BJ (cell line): ENCODE measurements at regions not wholly inside any gene's neighbourhood (a gene's known extent, or its start where the extent isn't known, plus 50 kb on each side); places are given as distances from the start of the nearest gene placed in this dataset.
"Not testable (repeated sequence)": the region's sequence is repeated elsewhere in the genome, so short reads cannot be mapped to it uniquely, and the experiment has no call there.

Source experiments
- CTCF ChIA-PET: fragments of 350-600 bp; formaldehyde crosslinking; extraction: SDS; loops from one replicate; lab custom pipeline; 2021; ENCODE audit warnings: antibody characterized with exemption, inconsistent platforms; lab: Yijun Ruan, JAX
- POLR2A ChIA-PET: fragments of 300-600 bp; sonication (Branson Sonifier 250); formaldehyde crosslinking; extraction: SDS; loops from one replicate; lab custom pipeline; 2021; ENCODE audit warnings: antibody characterized with exemption; lab: Charles Lee
- DNase-seq: peaks from one replicate; pipeline ENCODE4 v3.0.0-alpha.2; 2011; ENCODE audit warnings: low read depth
- H3K27me3 ChIP-seq: 2 replicates; pipeline ENCODE4 v1.6.0; 2011; ENCODE audit warnings: low read length; ENCODE audit not compliant: control insufficient read depth, insufficient read depth
- H3K36me3 ChIP-seq: 2 replicates; pipeline ENCODE4 v1.5.1; 2011; ENCODE audit warnings: low read length; ENCODE audit not compliant: control insufficient read depth, insufficient read depth
- H3K4me3 ChIP-seq: 2 replicates; pipeline ENCODE4 v1.5.1; 2011; ENCODE audit warnings: low read depth, mild to moderate bottlenecking, control low read depth, low read length
- TF ChIP-seq, protein P1 (sequence below): IDR thresholded peaks from 2 replicates; pipeline ENCODE4 v1.5.1; 2011; ENCODE audit warnings: low read depth, mild to moderate bottlenecking, control low read depth, inconsistent platforms, low read length, moderate library complexity; ENCODE audit not compliant: insufficient read depth

DNA sequence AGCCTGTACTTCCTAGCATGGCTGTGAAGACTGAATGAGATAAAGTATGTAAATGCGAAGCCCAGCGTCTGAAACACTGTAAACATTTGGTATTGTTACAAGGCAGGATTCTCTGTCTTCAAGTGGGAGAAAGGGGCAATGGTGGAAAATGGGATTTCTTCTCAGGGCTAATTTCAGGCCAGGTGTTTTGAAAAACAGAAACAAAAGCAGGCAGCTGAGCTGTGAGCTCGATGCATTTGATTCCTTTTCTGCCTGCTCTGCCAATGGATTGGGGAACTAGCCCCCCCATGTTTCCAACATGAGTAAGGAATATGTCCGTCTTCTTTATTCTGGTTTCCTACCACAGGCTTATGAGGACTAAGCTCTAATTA lies 732.1 kb upstream of the AUTS2 start:
- Histone ChIP-seq H3K27me3 (no peaks in the 10 kb centered on the region), H3K36me3 (no peaks in the 10 kb centered on the region), H3K4me3 (no peak overlapping the region)
- ChIA-PET POLR2A (no interaction called here), CTCF (no interaction called here)
- TF ChIP-seq, protein P1, sequence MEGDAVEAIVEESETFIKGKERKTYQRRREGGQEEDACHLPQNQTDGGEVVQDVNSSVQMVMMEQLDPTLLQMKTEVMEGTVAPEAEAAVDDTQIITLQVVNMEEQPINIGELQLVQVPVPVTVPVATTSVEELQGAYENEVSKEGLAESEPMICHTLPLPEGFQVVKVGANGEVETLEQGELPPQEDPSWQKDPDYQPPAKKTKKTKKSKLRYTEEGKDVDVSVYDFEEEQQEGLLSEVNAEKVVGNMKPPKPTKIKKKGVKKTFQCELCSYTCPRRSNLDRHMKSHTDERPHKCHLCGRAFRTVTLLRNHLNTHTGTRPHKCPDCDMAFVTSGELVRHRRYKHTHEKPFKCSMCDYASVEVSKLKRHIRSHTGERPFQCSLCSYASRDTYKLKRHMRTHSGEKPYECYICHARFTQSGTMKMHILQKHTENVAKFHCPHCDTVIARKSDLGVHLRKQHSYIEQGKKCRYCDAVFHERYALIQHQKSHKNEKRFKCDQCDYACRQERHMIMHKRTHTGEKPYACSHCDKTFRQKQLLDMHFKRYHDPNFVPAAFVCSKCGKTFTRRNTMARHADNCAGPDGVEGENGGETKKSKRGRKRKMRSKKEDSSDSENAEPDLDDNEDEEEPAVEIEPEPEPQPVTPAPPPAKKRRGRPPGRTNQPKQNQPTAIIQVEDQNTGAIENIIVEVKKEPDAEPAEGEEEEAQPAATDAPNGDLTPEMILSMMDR: no peak
- DNase-seq: no peak

DNA sequence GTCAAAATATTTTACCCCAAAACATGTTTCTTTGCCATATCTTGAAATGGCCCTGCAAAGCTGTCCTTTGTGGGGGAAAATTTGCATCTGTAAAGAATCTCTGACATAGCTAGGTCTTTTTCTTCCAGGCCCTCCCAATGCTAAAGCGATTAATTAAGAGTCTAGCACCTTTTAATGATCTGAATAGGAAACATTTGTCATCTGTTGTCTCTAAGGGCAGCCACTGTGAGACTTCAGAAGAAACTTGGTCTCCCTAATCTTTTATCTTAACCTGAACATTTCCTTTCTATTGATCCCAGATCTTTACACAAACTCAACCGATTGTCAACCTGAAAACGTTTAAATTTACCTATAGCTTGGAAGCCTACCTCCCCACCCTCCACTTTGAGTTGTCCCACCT lies 731.6 kb upstream of the AUTS2 start:
- CTCF ChIA-PET, DNase-seq, POLR2A ChIA-PET, H3K27me3 ChIP-seq, H3K4me3 ChIP-seq, H3K36me3 ChIP-seq: not testable (repeated sequence)

DNA sequence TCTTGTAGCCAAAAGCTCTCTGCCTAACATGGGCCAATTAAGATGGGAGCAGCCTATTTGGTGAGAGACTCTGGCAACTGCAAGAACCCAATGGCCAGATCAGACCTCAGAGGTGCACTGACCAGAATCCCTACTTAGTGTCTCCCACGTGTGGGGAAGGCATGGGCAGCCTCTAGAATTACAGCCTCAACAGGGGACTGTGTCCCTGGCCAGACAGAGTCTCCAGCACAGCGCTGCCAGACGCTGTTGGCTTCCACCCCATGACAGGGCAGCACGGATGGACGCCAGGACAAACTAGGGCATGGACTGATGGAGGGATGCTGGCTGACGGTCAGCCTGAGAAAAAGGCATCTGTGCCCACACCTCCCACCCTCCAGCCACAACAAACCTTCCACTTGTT lies 729.3 kb upstream of the AUTS2 start:
- POLR2A ChIA-PET: no interaction called here
- TF ChIP-seq, protein P1: no peak
- Histone ChIP-seq H3K4me3 (no peak overlapping the region), H3K27me3 (no peaks in the 10 kb centered on the region), H3K36me3 (no peaks in the 10 kb centered on the region)
- CTCF ChIA-PET: no interaction called here
- no peak for DNase-seq

DNA sequence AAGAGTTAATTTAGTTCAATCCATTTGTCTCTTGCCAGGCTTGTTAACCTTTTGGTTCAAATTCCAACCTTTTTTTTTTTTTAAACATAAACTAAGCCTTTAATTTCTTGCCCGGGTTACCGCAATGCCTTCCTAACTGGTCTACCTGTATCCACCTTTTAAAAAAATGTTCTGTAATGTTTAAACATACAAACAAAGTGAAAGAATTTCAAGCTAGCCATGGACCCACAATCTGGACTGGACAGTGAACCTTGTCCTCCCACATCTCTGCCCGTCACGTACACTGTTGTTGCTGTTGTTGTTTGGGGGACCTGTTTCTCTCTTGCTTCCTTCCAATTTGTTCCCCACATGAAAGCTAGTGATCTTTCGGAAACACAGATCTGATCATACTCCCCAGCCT lies 724.7 kb upstream of the AUTS2 start:
- no peak for DNase-seq
- ChIA-PET POLR2A (no interaction called here), CTCF (no interaction called here)
- no peaks in the 10 kb centered on the region for H3K27me3 ChIP-seq
- no peaks in the 10 kb centered on the region for H3K36me3 ChIP-seq
- no peak overlapping the region for H3K4me3 ChIP-seq
- TF ChIP-seq, protein P1: no peak

DNA sequence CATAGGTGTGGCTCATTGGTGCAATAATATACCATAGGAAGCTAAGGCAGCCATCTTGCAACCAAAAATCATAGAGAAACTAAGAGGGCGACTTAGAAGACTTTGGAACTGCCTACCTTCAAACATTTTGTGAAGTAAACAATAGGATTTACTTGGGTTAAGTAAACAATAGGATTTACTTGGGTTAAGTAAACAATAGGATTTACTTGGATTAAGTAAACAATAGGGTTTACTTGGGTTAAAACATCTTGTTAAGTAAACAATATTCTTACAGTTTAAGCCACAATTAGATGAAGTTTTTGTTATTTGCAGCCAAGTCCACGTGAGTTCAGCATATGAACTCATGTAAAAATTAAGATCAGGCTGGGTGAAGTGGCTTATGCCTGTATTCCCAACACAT lies 722.4 kb upstream of the AUTS2 start:
- TF ChIP-seq, protein P1: no peak
- CTCF ChIA-PET: no interaction called here
- H3K27me3 ChIP-seq: no peaks in the 10 kb centered on the region

DNA sequence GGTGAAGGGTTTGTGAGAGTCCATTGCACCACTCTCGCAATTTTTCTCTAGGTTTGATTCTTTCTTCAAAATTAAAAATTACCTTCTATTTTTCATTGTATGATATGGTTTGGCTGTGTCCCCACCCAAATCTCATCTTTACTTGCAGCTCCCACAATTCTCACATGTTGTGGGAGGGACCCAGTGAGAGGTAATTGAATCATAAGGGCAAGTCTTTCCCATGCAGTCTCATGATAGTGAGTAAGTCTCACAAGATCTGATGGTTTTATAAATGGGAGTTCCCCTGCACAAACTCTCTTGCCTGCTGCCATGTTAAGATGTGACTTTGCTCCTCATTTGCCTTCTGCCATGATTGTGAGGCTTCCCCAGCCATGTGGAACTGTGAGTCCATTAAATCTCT lies 711.2 kb upstream of the AUTS2 start:
- H3K27me3 ChIP-seq, H3K36me3 ChIP-seq, H3K4me3 ChIP-seq, CTCF ChIA-PET, POLR2A ChIA-PET, DNase-seq: not testable (repeated sequence)

More for the DNA sequence above, 722.4 kb upstream of the AUTS2 start:
- no peaks in the 10 kb centered on the region for H3K36me3 ChIP-seq
- POLR2A ChIA-PET: no interaction called here
- DNase-seq: no peak
- H3K4me3 ChIP-seq: no peak overlapping the region
